ENCODE measurements at regions not wholly inside any gene's neighbourhood (a gene's known extent, or its start where the extent isn't known, plus 50 kb on each side); places are given as distances from the start of the nearest gene placed in this dataset.

DNA sequence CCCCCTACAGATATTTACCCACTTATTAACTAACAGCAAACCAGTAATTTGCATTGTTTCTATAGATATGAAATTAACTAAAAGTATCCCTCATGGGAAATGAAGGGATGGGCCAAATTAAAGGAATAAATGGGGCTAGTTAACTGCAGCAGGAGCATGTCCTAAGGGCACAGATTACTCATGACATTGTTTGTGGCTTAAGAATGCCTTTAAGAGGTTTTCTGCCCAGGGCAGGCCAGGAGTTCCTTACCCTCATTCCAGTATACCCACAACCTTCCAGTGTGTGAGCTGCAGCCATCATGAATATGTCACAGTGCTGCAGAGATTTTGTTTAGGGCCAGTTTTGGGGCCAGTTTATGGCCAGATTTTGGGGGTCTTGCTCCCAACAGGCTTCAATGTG, 1101.9 kb downstream of the PRIM2 start:
- Histone ChIP-seq H3K79me2 (ENCODE audit: control insufficient read depth in 1 of 2, insufficient read depth in 2 of 2, low read length in 2 of 2) (no peaks in the 10 kb centered on the region), H4K5ac (ENCODE audit: insufficient read length, low read depth, low read length) (no peak overlapping the region), H2BK5ac (ENCODE audit: low read depth, low read length) (no peak overlapping the region), H3K4me1 (replicated peaks in 1 of 4; ENCODE audit: control insufficient read depth in 3 of 4, insufficient read depth in 4 of 4, low read length in 3 of 4) (no peaks in the 10 kb centered on the region), H3K9me3 (ENCODE audit: insufficient read depth in 2 of 2, low read depth in 1 of 2, low read length in 1 of 2) (peaks cover 22 to 45% of the 10 kb centered on the region in 2 experiments), H3K4me2 (ENCODE audit: insufficient read depth in 1 of 2, low read depth in 2 of 2, low read length in 2 of 2) (no peak overlapping the region), H2AFZ (ENCODE audit: low read length) (no peak overlapping the region), H2BK20ac (ENCODE audit: low read length) (no peak overlapping the region), H3K27me3 (replicated peaks in 1 of 4; ENCODE audit: control insufficient read depth in 3 of 4, extremely low read depth in 1 of 4, insufficient read depth in 3 of 4, low read length in 3 of 4) (no peaks in the 10 kb centered on the region), H3K36me3 (ENCODE audit: control insufficient read depth in 2 of 4, insufficient read depth in 4 of 4, low read length in 3 of 4) (no peaks in the 10 kb centered on the region), H2BK12ac (ENCODE audit: low read depth, low read length) (no peak overlapping the region), H2AK5ac (ENCODE audit: low read depth, low read length) (no peak overlapping the region), H4K8ac (ENCODE audit: extremely low read depth, insufficient read depth, low read length) (no peak overlapping the region), H3K23me2 (ENCODE audit: low read depth, low read length) (no peaks in the 10 kb centered on the region), H4K20me1 (replicated peaks in 1 of 2; ENCODE audit: control insufficient read depth in 1 of 2, insufficient read depth in 2 of 2, low read length in 2 of 2) (no peaks in the 10 kb centered on the region), H3K18ac (ENCODE audit: extremely low read depth, low read length) (no peak overlapping the region), H2BK15ac (ENCODE audit: low read length) (no peak overlapping the region), H3K14ac (ENCODE audit: insufficient read length) (no peak overlapping the region), H3K56ac (replicated peaks; ENCODE audit: insufficient read length, low read depth, low read length) (no peak overlapping the region), H3K9ac (replicated peaks in 1 of 4; ENCODE audit: extremely low read depth in 1 of 4, low read depth in 3 of 4, low read length in 3 of 4) (no peak overlapping the region), H3K79me1 (ENCODE audit: low read depth, low read length) (no peaks in the 10 kb centered on the region), H3K4ac (replicated peaks; ENCODE audit: insufficient read length, low read depth, low read length) (no peak overlapping the region), H2BK120ac (replicated peaks; ENCODE audit: low read depth, low read length) (no peak overlapping the region), H3K23ac (ENCODE audit: insufficient read length) (no peak overlapping the region), H3K4me3 (ENCODE audit: extremely low read depth in 1 of 4, insufficient read depth in 2 of 4, low read depth in 3 of 4, low read length in 4 of 4) (no peak overlapping the region), H4K91ac (replicated peaks; ENCODE audit: insufficient read length, low read length) (no peak overlapping the region), H3K27ac (ENCODE audit: low read depth, low read length) (no peak overlapping the region)
- CTCF ChIA-PET (ENCODE audit: partially characterized antibody), result no interaction called here
- DNase-seq (ENCODE audit: low read depth in 1 of 2, low spot score in 2 of 2) (no peak), FAIRE-seq (no peak)
- POLR2A ChIA-PET (ENCODE audit: partially characterized antibody), result no interaction called here
- TF ChIP-seq, protein P1, sequence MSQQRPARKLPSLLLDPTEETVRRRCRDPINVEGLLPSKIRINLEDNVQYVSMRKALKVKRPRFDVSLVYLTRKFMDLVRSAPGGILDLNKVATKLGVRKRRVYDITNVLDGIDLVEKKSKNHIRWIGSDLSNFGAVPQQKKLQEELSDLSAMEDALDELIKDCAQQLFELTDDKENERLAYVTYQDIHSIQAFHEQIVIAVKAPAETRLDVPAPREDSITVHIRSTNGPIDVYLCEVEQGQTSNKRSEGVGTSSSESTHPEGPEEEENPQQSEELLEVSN (IDR thresholded peaks at IDR 0.05), result no peak
- no peak for TF ChIP-seq EP300 (IDR thresholded peaks at IDR 0.05; ENCODE audit: borderline replicate concordance in 1 of 2, low read depth in 2 of 2, low read length in 2 of 2)
- no peak for TF ChIP-seq RFX5 (IDR thresholded peaks at IDR 0.05; ENCODE audit: borderline replicate concordance, low read depth, low read length)
- TF ChIP-seq RBBP5 (IDR thresholded peaks at IDR 0.05; ENCODE audit: borderline replicate concordance, low read depth, low read length), result no peak
